ENCODE measurements at regions not wholly inside any gene's neighbourhood (a gene's known extent, or its start where the extent isn't known, plus 50 kb on each side); places are given as distances from the start of the nearest gene placed in this dataset.

GRCh38 chr2:164384434-164384833 is 236.8 kb downstream of the GRB14 start:
- DNase-seq (ENCODE audit: low read depth, low spot score), result no peak
- dilution Hi-C loops (cut with MboI; ENCODE audit: extremely low pct_ligation_motif_present, low sequenced_read_pairs), result no loop called here
- Histone ChIP-seq H3K4me2 (ENCODE audit: control insufficient read depth, extremely low read depth, insufficient read depth, low read depth, low read length) (no peak overlapping the region), H3K9me1 (ENCODE audit: control insufficient read depth, extremely low read depth, insufficient read depth, low read length) (no peaks in the 10 kb centered on the region), H3K9me3 (ENCODE audit: control insufficient read depth, low read depth, low read length) (no peaks in the 10 kb centered on the region), H3K4me1 (ENCODE audit: control insufficient read depth, extremely low read depth, insufficient read depth, low read length) (peaks cover 14% of the 10 kb centered on the region), H3K9ac (ENCODE audit: control insufficient read depth, extremely low read depth, insufficient read depth, low read length) (no peak overlapping the region), H3K27ac (ENCODE audit: control insufficient read depth, insufficient read depth, low read length) (no peak overlapping the region), H3K36me3 (ENCODE audit: control insufficient read depth in 2 of 2, extremely low read depth in 1 of 2, insufficient read depth in 2 of 2, low read length in 2 of 2) (no peaks in the 10 kb centered on the region), H3K4me3 (ENCODE audit: control insufficient read depth in 2 of 3, extremely low read depth in 1 of 3, insufficient read depth in 2 of 3, low read depth in 1 of 3, low read length in 3 of 3) (no peak overlapping the region), H3K27me3 (ENCODE audit: control insufficient read depth, extremely low read depth, insufficient read depth, low read length) (no peaks in the 10 kb centered on the region), H4K20me1 (ENCODE audit: control insufficient read depth, extremely low read depth, insufficient read depth, low read length) (no peaks in the 10 kb centered on the region), H2AFZ (ENCODE audit: control insufficient read depth, low read length) (no peak overlapping the region), H3K79me2 (ENCODE audit: control insufficient read depth, insufficient read depth, low read length) (no peaks in the 10 kb centered on the region)
- no peak for TF ChIP-seq EZH2 (IDR thresholded peaks at IDR 0.05; ENCODE audit: low read length)
- TF ChIP-seq CTCF (optimal IDR thresholded peaks at IDR 0.05 in 1 of 3, IDR thresholded peaks at IDR 0.05 in 1 of 3, conservative IDR thresholded peaks at IDR 0.05 in 1 of 3; ENCODE audit: extremely low read depth in 1 of 3, insufficient read depth in 2 of 3, low read length in 3 of 3), result no peak
- no peak for FAIRE-seq

GRCh38 chr2:164371916-164372315 is 249.4 kb downstream of the GRB14 start:
- H3K4me3 ChIP-seq (ENCODE audit: control insufficient read depth in 2 of 3, extremely low read depth in 1 of 3, insufficient read depth in 2 of 3, low read depth in 1 of 3, low read length in 3 of 3), result no peak overlapping the region
- H3K4me2 ChIP-seq (ENCODE audit: control insufficient read depth, extremely low read depth, insufficient read depth, low read depth, low read length), result no peak overlapping the region
- H3K4me1 ChIP-seq (ENCODE audit: control insufficient read depth, extremely low read depth, insufficient read depth, low read length), result no peaks in the 10 kb centered on the region
- peaks cover 5% of the 10 kb centered on the region for H3K9me3 ChIP-seq (ENCODE audit: control insufficient read depth, low read depth, low read length)
- no peaks in the 10 kb centered on the region for H3K79me2 ChIP-seq (ENCODE audit: control insufficient read depth, insufficient read depth, low read length)
- no peak overlapping the region for H3K27ac ChIP-seq (ENCODE audit: control insufficient read depth, insufficient read depth, low read length)
- H2AFZ ChIP-seq (ENCODE audit: control insufficient read depth, low read length), result no peak overlapping the region
- H4K20me1 ChIP-seq (ENCODE audit: control insufficient read depth, extremely low read depth, insufficient read depth, low read length), result no peaks in the 10 kb centered on the region
- no peak for TF ChIP-seq CTCF (optimal IDR thresholded peaks at IDR 0.05 in 1 of 3, IDR thresholded peaks at IDR 0.05 in 1 of 3, conservative IDR thresholded peaks at IDR 0.05 in 1 of 3; ENCODE audit: extremely low read depth in 1 of 3, insufficient read depth in 2 of 3, low read length in 3 of 3)
- TF ChIP-seq EZH2 (IDR thresholded peaks at IDR 0.05; ENCODE audit: low read length), result no peak
- dilution Hi-C loops (cut with MboI; ENCODE audit: extremely low pct_ligation_motif_present, low sequenced_read_pairs), result no loop called here
- FAIRE-seq (no peak), DNase-seq (ENCODE audit: low read depth, low spot score) (no peak)
- H3K36me3 ChIP-seq (ENCODE audit: control insufficient read depth in 2 of 2, extremely low read depth in 1 of 2, insufficient read depth in 2 of 2, low read length in 2 of 2), result no peaks in the 10 kb centered on the region
- no peaks in the 10 kb centered on the region for H3K27me3 ChIP-seq (ENCODE audit: control insufficient read depth, extremely low read depth, insufficient read depth, low read length)
- H3K9me1 ChIP-seq (ENCODE audit: control insufficient read depth, extremely low read depth, insufficient read depth, low read length), result no peaks in the 10 kb centered on the region
- H3K9ac ChIP-seq (ENCODE audit: control insufficient read depth, extremely low read depth, insufficient read depth, low read length), result no peak overlapping the region
